HEK293T (cell line): ENCODE measurements at regions not wholly inside any gene's neighbourhood (a gene's known extent, or its start where the extent isn't known, plus 50 kb on each side); places are given as distances from the start of the nearest gene placed in this dataset.

Experiments
- CTCF ChIA-PET: fragments of 350-600 bp; formaldehyde crosslinking; extraction: SDS; loops from one replicate; lab custom pipeline; 2021; ENCODE audit warnings: antibody characterized with exemption, inconsistent platforms; lab: Yijun Ruan, JAX
- POLR2A ChIA-PET: fragments of 350-600 bp; formaldehyde crosslinking; extraction: SDS; loops from one replicate; lab custom pipeline; 2020; ENCODE audit warnings: antibody characterized with exemption, inconsistent platforms; lab: Yijun Ruan, JAX
- DNase-seq: peaks from one replicate; pipeline ENCODE4 v3.0.0; 2012; ENCODE audit warnings: mixed read lengths; ENCODE audit errors: extremely low spot score
- ARNT ChIP-seq: fragments of 450-650 bp; IDR thresholded peaks from 2 replicates; pipeline ENCODE4 v1.6.1; 2017; ENCODE audit warnings: mild to moderate bottlenecking
- BHLHE40 ChIP-seq: fragments of 450-650 bp; IDR thresholded peaks from 2 replicates; pipeline ENCODE4 v1.6.1; 2016; ENCODE audit warnings: mild to moderate bottlenecking, moderate library complexity, borderline replicate concordance
- CTBP1 ChIP-seq: fragments of 450-650 bp; IDR thresholded peaks from 2 replicates; pipeline ENCODE4 v1.6.1; 2016; ENCODE audit warnings: borderline replicate concordance
- ELF4 ChIP-seq: fragments of 450-650 bp; IDR thresholded peaks from 2 replicates; pipeline ENCODE4 v1.6.1; 2017; ENCODE audit warnings: antibody characterized with exemption
- FOXA1 ChIP-seq: fragments of 450-650 bp; IDR thresholded peaks from 2 replicates; pipeline ENCODE4 v1.6.1; 2016; ENCODE audit warnings: mild to moderate bottlenecking
- FOXK2 ChIP-seq: fragments of 450-650 bp; IDR thresholded peaks from 2 replicates; pipeline ENCODE4 v1.6.1; 2016; ENCODE audit warnings: mild to moderate bottlenecking
- FOXM1 ChIP-seq: fragments of 450-650 bp; IDR thresholded peaks from 2 replicates; pipeline ENCODE4 v1.6.1; 2017; ENCODE audit warnings: mild to moderate bottlenecking, borderline replicate concordance
- HDGF ChIP-seq: fragments of 450-650 bp; IDR thresholded peaks from 2 replicates; pipeline ENCODE4 v1.6.1; 2017; ENCODE audit warnings: antibody characterized with exemption, borderline replicate concordance
- L3MBTL2 ChIP-seq: fragments of 450-650 bp; conservative IDR thresholded peaks from 2 replicates; pipeline ENCODE4 v1.6.1; 2016; ENCODE audit warnings: mild to moderate bottlenecking
- LEF1 ChIP-seq: fragments of 450-650 bp; IDR thresholded peaks from 2 replicates; pipeline ENCODE4 v1.6.1; 2017; ENCODE audit warnings: mild to moderate bottlenecking, borderline replicate concordance
- NFRKB ChIP-seq: fragments of 450-650 bp; IDR thresholded peaks from 2 replicates; pipeline ENCODE4 v1.6.1; 2016; ENCODE audit warnings: mild to moderate bottlenecking, moderate library complexity
- PKNOX1 ChIP-seq: fragments of 450-650 bp; IDR thresholded peaks from 2 replicates; pipeline ENCODE4 v1.6.1; 2016
- SP1 ChIP-seq: fragments of 450-650 bp; IDR thresholded peaks from 2 replicates; pipeline ENCODE4 v1.6.1; 2017
- SUZ12 ChIP-seq: fragments of 450-650 bp; IDR thresholded peaks from 2 replicates; pipeline ENCODE4 v1.6.1; 2016; ENCODE audit warnings: mild to moderate bottlenecking
- TARDBP ChIP-seq: fragments of 450-650 bp; IDR thresholded peaks from 2 replicates; pipeline ENCODE4 v1.6.1; 2016
- ZNF384 ChIP-seq: fragments of 450-650 bp; IDR thresholded peaks from 2 replicates; pipeline ENCODE4 v1.6.1; 2016

GRCh38 chr1:13983393-13983792, 283.4 kb downstream of the PRDM2 start:
- ChIA-PET CTCF (no interaction called here), POLR2A (no interaction called here)
- DNase-seq, result no peak

DNA sequence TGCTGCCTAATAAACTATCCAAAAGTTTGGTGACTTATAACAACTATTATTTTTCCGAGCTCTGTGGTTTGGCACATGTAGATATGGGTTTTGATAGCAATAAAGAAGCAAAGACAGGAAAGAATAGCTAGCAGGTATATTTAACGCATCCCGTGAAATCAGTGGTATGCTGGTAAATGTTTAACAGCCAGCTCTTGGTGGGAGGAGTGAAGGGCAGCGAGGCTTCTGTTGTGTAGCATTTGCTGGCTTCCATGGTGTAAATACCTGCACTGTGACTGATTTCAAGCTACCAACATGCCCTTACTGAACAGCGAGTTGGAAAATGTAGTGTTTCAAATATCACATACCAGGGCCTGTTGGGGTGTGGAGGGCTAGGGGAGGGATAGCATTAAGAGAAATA, 291.0 kb downstream of the PRDM2 start:
- no peak for DNase-seq
- CTCF ChIA-PET, result no interaction called here
- POLR2A ChIA-PET, result no interaction called here
- TF ChIP-seq TARDBP (no peak), HDGF (no peak), BHLHE40 (no peak), ARNT (no peak)

More at GRCh38 chr1:13983393-13983792, 283.4 kb downstream of the PRDM2 start:
- TF ChIP-seq HDGF (no peak), TARDBP (no peak), SP1 (no peak), ZNF384 (no peak), ELF4 (no peak), BHLHE40 (no peak), FOXK2 (no peak), L3MBTL2 (no peak), ARNT (no peak), LEF1 (no peak), SUZ12 (no peak), PKNOX1 (no peak), FOXA1 (no peak), FOXM1 (no peak), CTBP1 (no peak), NFRKB (no peak)

GRCh38 chr1:13992489-13993285, 292.7 kb downstream of the PRDM2 start:
- no peak for DNase-seq
- POLR2A ChIA-PET, result interaction anchor here (0.6 kb wide), 1 partner anchor 116 kb away, joined by 3 read pairs; no protein-coding TSS in a partner anchor
- CTCF ChIA-PET, result no interaction called here
- TF ChIP-seq NFRKB, result no peak
- no peak for TF ChIP-seq PKNOX1
- TF ChIP-seq CTBP1, result no peak
- TF ChIP-seq ZNF384, result no peak
- TF ChIP-seq HDGF, result no peak
- no peak for TF ChIP-seq ARNT
- no peak for TF ChIP-seq FOXK2

DNA sequence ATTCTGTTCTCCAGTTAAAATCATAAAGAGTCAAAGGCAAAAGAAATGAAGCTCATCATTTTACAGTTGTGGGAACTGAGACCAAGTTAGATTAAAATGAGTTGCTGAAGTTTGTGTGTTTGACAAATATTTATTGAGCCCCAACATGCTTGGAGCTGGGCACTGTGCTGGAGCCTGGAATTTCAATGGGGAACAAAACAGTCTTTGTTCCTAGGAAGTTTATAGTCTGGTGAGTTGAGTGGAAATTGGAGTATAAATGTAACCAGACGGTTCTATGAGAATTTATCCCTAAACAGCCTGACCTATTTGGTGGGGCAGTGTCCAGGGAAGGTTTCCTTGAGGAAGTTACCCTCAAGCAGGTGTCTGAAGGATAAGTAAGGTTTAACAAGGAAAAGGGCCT, 294.4 kb downstream of the PRDM2 start:
- no peak for TF ChIP-seq FOXK2
- no peak for TF ChIP-seq FOXM1
- TF ChIP-seq L3MBTL2, result no peak
- no peak for TF ChIP-seq BHLHE40
- TF ChIP-seq TARDBP, result no peak
- TF ChIP-seq ELF4, result no peak
- TF ChIP-seq CTBP1, result no peak
- no peak for TF ChIP-seq FOXA1
- no peak for TF ChIP-seq SUZ12
- no peak for TF ChIP-seq ZNF384
- DNase-seq, result no peak
- ChIA-PET POLR2A (no interaction called here), CTCF (no interaction called here)

DNA sequence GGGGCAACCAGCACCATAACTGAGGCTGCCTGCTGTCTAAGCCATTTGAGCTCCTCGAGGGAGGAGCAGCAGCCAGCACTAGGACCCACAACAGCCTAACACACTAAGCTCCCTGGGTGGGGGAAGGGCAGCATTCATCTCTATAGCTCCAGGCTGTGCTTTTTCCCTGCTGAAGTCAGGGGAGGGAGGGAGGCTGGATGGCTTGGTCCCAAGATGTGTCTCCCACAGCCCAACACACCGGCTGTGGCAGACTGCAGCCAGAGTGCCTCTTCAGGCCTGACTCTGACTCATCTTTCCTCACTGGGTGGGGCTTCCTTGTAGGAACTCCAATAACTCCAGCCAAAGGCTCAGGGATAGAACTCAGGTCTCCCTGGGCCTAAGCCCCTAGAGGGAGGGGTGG, 296.3 kb downstream of the PRDM2 start:
- ChIA-PET CTCF (no interaction called here), POLR2A (no interaction called here)
- TF ChIP-seq SP1 (no peak), PKNOX1 (no peak)
- DNase-seq, result no peak

GRCh38 chr1:14003552-14003951, 303.6 kb downstream of the PRDM2 start:
- ChIA-PET CTCF (no interaction called here), POLR2A (no interaction called here)
- DNase-seq, result no peak
- TF ChIP-seq CTBP1 (no peak), L3MBTL2 (no peak), FOXA1 (no peak), PKNOX1 (no peak), ARNT (no peak), BHLHE40 (no peak)

DNA sequence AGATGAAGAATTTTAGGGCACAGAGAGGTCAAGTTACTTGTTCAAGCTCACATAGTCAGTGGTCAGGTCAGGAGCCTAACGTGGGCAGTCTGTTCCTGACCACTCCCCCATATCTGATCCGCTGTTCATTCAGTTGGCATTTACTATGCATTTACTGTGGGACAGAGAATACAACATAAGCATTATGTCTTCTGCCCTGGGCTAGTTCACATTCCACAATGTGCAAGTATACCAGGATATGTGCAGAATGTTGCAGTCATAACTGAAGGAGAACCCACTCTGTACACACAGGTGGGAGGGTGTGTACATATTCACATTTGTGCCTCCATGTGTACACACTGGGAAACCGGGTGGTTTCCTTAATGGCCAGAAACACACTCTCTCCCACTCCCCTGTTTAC, 309.6 kb downstream of the PRDM2 start:
- ChIA-PET CTCF (no interaction called here), POLR2A (no interaction called here)
- DNase-seq, result no peak
- TF ChIP-seq PKNOX1 (no peak), L3MBTL2 (no peak), BHLHE40 (no peak), HDGF (no peak), FOXK2 (no peak), ARNT (no peak), ELF4 (no peak), ZNF384 (no peak), SP1 (no peak), FOXM1 (no peak), SUZ12 (no peak), CTBP1 (no peak), FOXA1 (no peak), TARDBP (no peak), NFRKB (no peak), LEF1 (no peak)
